ENCODE measurements at regions not wholly inside any gene's neighbourhood (a gene's known extent, or its start where the extent isn't known, plus 50 kb on each side); places are given as distances from the start of the nearest gene placed in this dataset.
"Not testable (repeated sequence)": the region's sequence is repeated elsewhere in the genome, so short reads cannot be mapped to it uniquely, and the experiment has no call there.

GRCh38 chr3:144482876-144483275 is 511.3 kb downstream of the DIPK2A start:
- DNase-seq = no peak

- DNase-seq = no peak
Observed at GRCh38 chr3:144487011-144487410, 515.4 kb downstream of the DIPK2A start.

- no peak for DNase-seq
Observed at GRCh38 chr3:144488927-144489326, 517.3 kb downstream of the DIPK2A start.

GRCh38 chr3:144491333-144491732 is 519.7 kb downstream of the DIPK2A start:
- DNase-seq = no peak

GRCh38 chr3:144494651-144495050 is 523.0 kb downstream of the DIPK2A start:
- DNase-seq = not testable (repeated sequence)

- DNase-seq = no peak
Observed at GRCh38 chr3:144496141-144496835, 524.7 kb downstream of the DIPK2A start.

GRCh38 chr3:144497452-144497851 is 525.8 kb downstream of the DIPK2A start:
- DNase-seq = no peak

- no peak for DNase-seq
Observed at GRCh38 chr3:144499001-144499930, 527.6 kb downstream of the DIPK2A start.

GRCh38 chr3:144501467-144501866 is 529.8 kb downstream of the DIPK2A start:
- DNase-seq = peak; percentile 18

GRCh38 chr3:144502402-144502801 is 530.8 kb downstream of the DIPK2A start:
- DNase-seq = peak; percentile 28

GRCh38 chr3:144506375-144506774 is 534.8 kb downstream of the DIPK2A start:
- not testable (repeated sequence) for DNase-seq

- no peak for DNase-seq
Observed at GRCh38 chr3:144511346-144511745, 539.7 kb downstream of the DIPK2A start.

GRCh38 chr3:144516026-144516425 is 544.4 kb downstream of the DIPK2A start:
- no peak for DNase-seq

GRCh38 chr3:144516589-144516988 is 545.0 kb downstream of the DIPK2A start:
- DNase-seq = no peak

- DNase-seq = no peak
Observed at GRCh38 chr3:144521131-144521530, 549.5 kb downstream of the DIPK2A start.

- DNase-seq = no peak
Observed at GRCh38 chr3:144522456-144522855, 550.8 kb downstream of the DIPK2A start.

GRCh38 chr3:144523396-144523795 is 551.8 kb downstream of the DIPK2A start:
- DNase-seq = no peak

GRCh38 chr3:144524531-144524930 is 552.9 kb downstream of the DIPK2A start:
- DNase-seq = no peak

- no peak for DNase-seq
Observed at GRCh38 chr3:144529566-144529965, 557.9 kb downstream of the DIPK2A start.

GRCh38 chr3:144544871-144545270 is 573.2 kb downstream of the DIPK2A start:
- DNase-seq = no peak

GRCh38 chr3:144546539-144546938 is 574.9 kb downstream of the DIPK2A start:
- no peak for DNase-seq

- no peak for DNase-seq
Observed at GRCh38 chr3:144548346-144548745, 576.7 kb downstream of the DIPK2A start.

GRCh38 chr3:144549166-144549565 is 577.5 kb downstream of the DIPK2A start:
- no peak for DNase-seq
